ENCODE measurements at regions not wholly inside any gene's neighbourhood (a gene's known extent, or its start where the extent isn't known, plus 50 kb on each side); places are given as distances from the start of the nearest gene placed in this dataset.

GRCh38 chr13:106702505-106702904 is 134.6 kb upstream of the ARGLU1 start:
- no peaks in the 10 kb centered on the region for H3K9me3 ChIP-seq (ENCODE audit: severe bottlenecking)
- no peak overlapping the region for H3K27ac ChIP-seq
- no peak overlapping the region for H3K4me3 ChIP-seq (ENCODE audit: low read depth, low read length)
- DNase-seq, result no peak
- H3K27me3 ChIP-seq (ENCODE audit: insufficient read depth, low read depth, severe bottlenecking), result peaks cover 5% of the 10 kb centered on the region
- H3K36me3 ChIP-seq, result no peaks in the 10 kb centered on the region
- TF ChIP-seq CTCF (IDR thresholded peaks at IDR 0.05; ENCODE audit: low read depth, low read length), result no peak

DNA sequence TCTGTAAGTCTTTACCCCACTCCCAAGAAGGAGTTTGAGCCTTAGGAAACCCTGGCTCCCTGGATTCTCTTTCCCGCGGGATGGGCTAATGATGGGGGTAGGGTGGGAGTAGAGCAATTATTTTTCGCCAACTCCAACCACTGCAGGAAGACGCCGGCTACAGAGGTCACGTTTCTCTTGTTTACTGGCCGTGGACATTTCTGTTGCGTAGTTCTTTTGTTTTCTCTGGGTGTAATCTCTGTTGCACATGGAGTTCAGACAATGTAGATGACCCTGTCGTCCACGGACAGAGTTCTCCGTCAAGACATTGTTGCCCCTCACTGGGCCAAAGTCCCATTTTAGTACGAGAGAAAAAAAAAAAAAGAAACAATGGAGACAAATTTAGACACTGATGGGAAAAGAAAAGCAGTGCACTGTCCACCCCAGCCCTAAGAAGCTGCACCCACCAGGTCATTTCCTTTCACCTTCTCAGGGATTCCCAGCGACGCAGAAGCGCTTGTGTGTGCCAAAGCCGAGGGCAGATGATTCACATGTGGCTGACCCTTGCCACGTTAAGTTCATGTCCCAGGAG is 133.9 kb upstream of the ARGLU1 start:
- no peak overlapping the region for H3K27ac ChIP-seq
- H3K9me3 ChIP-seq (ENCODE audit: severe bottlenecking), result no peaks in the 10 kb centered on the region

GRCh38 chr13:106700439-106700838 is 132.5 kb upstream of the ARGLU1 start:
- DNase-seq, result no peak

More for the DNA sequence above, 133.9 kb upstream of the ARGLU1 start:
- peaks cover 8% of the 10 kb centered on the region for H3K27me3 ChIP-seq (ENCODE audit: insufficient read depth, low read depth, severe bottlenecking)
- DNase-seq, result no peak
- TF ChIP-seq CTCF (IDR thresholded peaks at IDR 0.05; ENCODE audit: low read depth, low read length), result no peak
- H3K36me3 ChIP-seq, result no peaks in the 10 kb centered on the region
- no peak overlapping the region for H3K4me3 ChIP-seq (ENCODE audit: low read depth, low read length)

GRCh38 chr13:106700007-106700406 is 132.1 kb upstream of the ARGLU1 start:
- Histone ChIP-seq H3K9me3 (ENCODE audit: severe bottlenecking) (no peaks in the 10 kb centered on the region), H3K4me3 (ENCODE audit: low read depth, low read length) (no peak overlapping the region), H3K27me3 (ENCODE audit: insufficient read depth, low read depth, severe bottlenecking) (peaks cover 4% of the 10 kb centered on the region), H3K27ac (no peak overlapping the region), H3K36me3 (no peaks in the 10 kb centered on the region)
- no peak for DNase-seq
- no peak for TF ChIP-seq CTCF (IDR thresholded peaks at IDR 0.05; ENCODE audit: low read depth, low read length)

More at GRCh38 chr13:106700439-106700838, 132.5 kb upstream of the ARGLU1 start:
- Histone ChIP-seq H3K27me3 (ENCODE audit: insufficient read depth, low read depth, severe bottlenecking) (peaks cover 7% of the 10 kb centered on the region), H3K36me3 (no peaks in the 10 kb centered on the region), H3K9me3 (ENCODE audit: severe bottlenecking) (no peaks in the 10 kb centered on the region), H3K4me3 (ENCODE audit: low read depth, low read length) (no peak overlapping the region), H3K27ac (no peak overlapping the region)
- no peak for TF ChIP-seq CTCF (IDR thresholded peaks at IDR 0.05; ENCODE audit: low read depth, low read length)

DNA sequence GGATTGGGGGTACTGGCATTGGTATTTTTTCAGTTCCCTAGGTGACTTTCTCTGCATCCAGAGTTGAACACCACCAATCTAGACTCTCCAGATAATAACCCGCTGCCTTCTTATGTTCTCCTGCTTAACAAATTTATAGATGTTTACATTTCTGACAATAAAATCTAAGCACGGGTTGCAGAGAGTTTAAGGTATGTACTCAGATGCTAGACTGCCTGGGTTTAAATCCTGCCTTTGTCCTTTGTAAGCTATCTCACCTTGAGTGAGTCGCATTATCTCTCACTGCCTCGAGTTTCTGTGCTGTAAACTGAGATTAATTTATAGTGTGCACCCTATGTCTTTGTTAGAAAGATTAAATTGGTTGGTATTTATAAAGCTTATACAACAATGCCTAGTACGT is 131.4 kb upstream of the ARGLU1 start:
- no peak for TF ChIP-seq CTCF (IDR thresholded peaks at IDR 0.05; ENCODE audit: low read depth, low read length)
- no peaks in the 10 kb centered on the region for H3K36me3 ChIP-seq
- H3K27me3 ChIP-seq (ENCODE audit: insufficient read depth, low read depth, severe bottlenecking), result peaks cover 4% of the 10 kb centered on the region
- no peak overlapping the region for H3K4me3 ChIP-seq (ENCODE audit: low read depth, low read length)
- no peak for DNase-seq
- H3K27ac ChIP-seq, result no peak overlapping the region
- no peaks in the 10 kb centered on the region for H3K9me3 ChIP-seq (ENCODE audit: severe bottlenecking)

GRCh38 chr13:106696719-106697118 is 128.8 kb upstream of the ARGLU1 start:
- Histone ChIP-seq H3K9me3 (ENCODE audit: severe bottlenecking) (no peaks in the 10 kb centered on the region), H3K27ac (no peak overlapping the region), H3K27me3 (ENCODE audit: insufficient read depth, low read depth, severe bottlenecking) (peaks cover 8% of the 10 kb centered on the region), H3K4me3 (ENCODE audit: low read depth, low read length) (no peak overlapping the region), H3K36me3 (no peaks in the 10 kb centered on the region)
- no peak for DNase-seq
- no peak for TF ChIP-seq CTCF (IDR thresholded peaks at IDR 0.05; ENCODE audit: low read depth, low read length)

Data from WERI-Rb-1 (cell line).